K562 (cell line): ENCODE measurements at regions not wholly inside any gene's neighbourhood (a gene's known extent, or its start where the extent isn't known, plus 50 kb on each side); places are given as distances from the start of the nearest gene placed in this dataset.

Experiments used
- CHD2 ChIP-seq: IDR thresholded peaks from 2 replicates; pipeline ENCODE4 v1.6.1; 2011; ENCODE audit warnings: low read depth, low read length
- MYC ChIP-seq, 2 experiments: fragments of 250-450 bp in 1 of 2; sonication (Bioruptor Pico) in 1 of 2; IDR thresholded peaks; 2 replicates each; pipeline versions ENCODE4 v1.5.1 to v1.6.1; 2012 to 2021; ENCODE audit warnings: low read depth in 2 of 2, borderline replicate concordance in 1 of 2, improper control_type of control experiment in 1 of 2, low read length in 1 of 2, mild to moderate bottlenecking in 1 of 2, moderate library complexity in 1 of 2
- POLR2A ChIP-seq: fragments of 450-650 bp; conservative IDR thresholded peaks from 2 replicates; pipeline ENCODE4 v1.6.1; 2016
- SP1 ChIP-seq: sonication (generic); formaldehyde crosslinking; IDR thresholded peaks from 2 replicates; pipeline ENCODE4 v1.8.1; 2022; ENCODE audit warnings: mild to moderate bottlenecking, missing genetic modification reagents
- U2AF2 ChIP-seq: fragments of 200-400 bp; formaldehyde crosslinking; optimal IDR thresholded peaks from 2 replicates; pipeline ENCODE3; 2017; ENCODE audit warnings: low read depth, mild to moderate bottlenecking, low read length
- ZBTB17 ChIP-seq: fragments of 450-650 bp; formaldehyde crosslinking; IDR thresholded peaks from 2 replicates; pipeline ENCODE4 v1.4.0; 2020; ENCODE audit warnings: mild to moderate bottlenecking
- TF ChIP-seq, protein P1 (sequence below), 3 experiments: IDR thresholded peaks in 2 of 3; conservative IDR thresholded peaks in 1 of 3; 2 replicates each; pipeline ENCODE4 v1.5.1; 2011 to 2012; ENCODE audit warnings: low read length in 3 of 3, mild to moderate bottlenecking in 3 of 3, control low read depth in 2 of 3, improper control_type of control experiment in 1 of 3, inconsistent platforms in 1 of 3, low read depth in 1 of 3, mixed read lengths in 1 of 3, moderate library complexity in 1 of 3; ENCODE audit not compliant: insufficient read depth in 2 of 3

GRCh38 chr5:174378121-174378874 is 332.8 kb downstream of the NSG2 start:
- TF ChIP-seq U2AF2 (no peak), POLR2A (no peak), SP1 (CRISPR knock-in tag) (no peak), MYC (IDR thresholded peaks at IDR 0.05; ENCODE audit: low read depth, low read length) (no peak), MYC (CRISPR knock-in tag; IDR thresholded peaks at IDR 0.05; ENCODE audit: borderline replicate concordance, low read depth) (no peak), ZBTB17 (CRISPR knock-in tag) (no peak), CHD2 (no peak)
- TF ChIP-seq, protein P1, sequence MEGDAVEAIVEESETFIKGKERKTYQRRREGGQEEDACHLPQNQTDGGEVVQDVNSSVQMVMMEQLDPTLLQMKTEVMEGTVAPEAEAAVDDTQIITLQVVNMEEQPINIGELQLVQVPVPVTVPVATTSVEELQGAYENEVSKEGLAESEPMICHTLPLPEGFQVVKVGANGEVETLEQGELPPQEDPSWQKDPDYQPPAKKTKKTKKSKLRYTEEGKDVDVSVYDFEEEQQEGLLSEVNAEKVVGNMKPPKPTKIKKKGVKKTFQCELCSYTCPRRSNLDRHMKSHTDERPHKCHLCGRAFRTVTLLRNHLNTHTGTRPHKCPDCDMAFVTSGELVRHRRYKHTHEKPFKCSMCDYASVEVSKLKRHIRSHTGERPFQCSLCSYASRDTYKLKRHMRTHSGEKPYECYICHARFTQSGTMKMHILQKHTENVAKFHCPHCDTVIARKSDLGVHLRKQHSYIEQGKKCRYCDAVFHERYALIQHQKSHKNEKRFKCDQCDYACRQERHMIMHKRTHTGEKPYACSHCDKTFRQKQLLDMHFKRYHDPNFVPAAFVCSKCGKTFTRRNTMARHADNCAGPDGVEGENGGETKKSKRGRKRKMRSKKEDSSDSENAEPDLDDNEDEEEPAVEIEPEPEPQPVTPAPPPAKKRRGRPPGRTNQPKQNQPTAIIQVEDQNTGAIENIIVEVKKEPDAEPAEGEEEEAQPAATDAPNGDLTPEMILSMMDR (IDR thresholded peaks at IDR 0.05 in 2 of 3, conservative IDR thresholded peaks at IDR 0.05 in 1 of 3; ENCODE audit: insufficient read depth in 2 of 3, low read depth in 1 of 3, low read length in 3 of 3): no peak
